Transverse colon (tissue), 4 donors: ENCODE measurements at regions not wholly inside any gene's neighbourhood (a gene's known extent, or its start where the extent isn't known, plus 50 kb on each side); places are given as distances from the start of the nearest gene placed in this dataset.

ENCODE experiments used
- DNase-seq: peaks from one replicate; pipeline ENCODE4 v3.0.0-alpha.2; 2019
- H3K27ac ChIP-seq, 4 donors: fragments of 200-600 bp; sonication (generic); 2 replicates each; pipeline ENCODE4 v1.5.1; 2016 to 2018; ENCODE audit warnings: inconsistent platforms in 4 of 4
- H3K27me3 ChIP-seq: fragments of 200-600 bp; sonication (generic); 2 replicates; pipeline ENCODE4 v1.5.1; 2017; ENCODE audit warnings: inconsistent platforms
- H3K36me3 ChIP-seq, 4 donors: fragments of 200-600 bp; sonication (generic); 2 replicates each; pipeline ENCODE4 v1.5.1; 2017 to 2019; ENCODE audit warnings: inconsistent platforms in 4 of 4
- H3K4me1 ChIP-seq, 4 donors: fragments of 200-600 bp; sonication (generic); 2 replicates each; pipeline ENCODE4 v1.5.1; 2017 to 2020; ENCODE audit warnings: inconsistent platforms in 4 of 4
- H3K4me3 ChIP-seq, 4 donors: fragments of 200-600 bp; sonication (generic); 1 replicate in 1 of 4; 2 replicates in 3 of 4; pipeline versions ENCODE4 v1.5.1 to v1.6.1; 2017 to 2019; ENCODE audit warnings: inconsistent platforms in 4 of 4
- H3K9me3 ChIP-seq, 2 donors: fragments of 200-600 bp; sonication (generic); 2 replicates each; pipeline ENCODE4 v1.5.1; 2017 to 2019; ENCODE audit warnings: inconsistent platforms in 2 of 2
- CTCF ChIP-seq, 5 experiments: fragments of 200-600 bp in 3 of 5; fragments of 450-650 bp in 2 of 5; sonication (generic) in 3 of 5; IDR thresholded peaks; 1 replicate in 2 of 5; 2 replicates in 3 of 5; pipeline ENCODE4 v1.5.1; 2016 to 2017; ENCODE audit warnings: antibody characterized with exemption in 5 of 5, inconsistent platforms in 3 of 5, mild to moderate bottlenecking in 2 of 5, moderate library complexity in 1 of 5
- EP300 ChIP-seq: sonication (generic); formaldehyde crosslinking; IDR thresholded peaks from one replicate; pipeline ENCODE4 v1.6.1; 2017; ENCODE audit warnings: antibody characterized with exemption, low read depth
- POLR2A ChIP-seq: fragments of 450-650 bp; IDR thresholded peaks from one replicate; pipeline ENCODE4 v1.6.1; 2016; ENCODE audit warnings: antibody characterized with exemption, mild to moderate bottlenecking, moderate library complexity
- POLR2AphosphoS5 ChIP-seq, 3 donors: sonication (generic); formaldehyde crosslinking; IDR thresholded peaks; one replicate each; pipeline ENCODE4 v1.6.1; 2016; ENCODE audit warnings: antibody characterized with exemption in 3 of 3
- WGBS, 2 donors: methylation state at CpG; one replicate each; pipeline ENCODE4 v1.1.5; 2018; ENCODE audit warnings: low coverage in 1 of 2; 5-methylcytosine and 5-hydroxymethylcytosine counted together
- in situ Hi-C, 4 donors: fragments of 200-750 bp; cut with MboI; loops; one replicate each; pipeline versions ENCODE4 v1.15.0 to v1.15.1; 2017; ENCODE audit warnings: low sequenced_read_pairs in 3 of 4, low pct_ligation_motif_present in 1 of 4, low pct_unique_long_range_greater_than_20kb in 1 of 4
- intact Hi-C: fragments of 100-400 bp; cut with DNase I; formaldehyde crosslinking; loops from one replicate; pipeline ENCODE4 v1.15.1; 2023; ENCODE audit warnings: low total_unique reads

GRCh38 chr6:142651384-142651783 lies 293.6 kb downstream of the HIVEP2 start:
- Histone ChIP-seq H3K9me3 (no peaks in the 10 kb centered on the region), H3K27me3 (no peaks in the 10 kb centered on the region), H3K4me3 (no peak overlapping the region), H3K4me1 (peaks cover 0 to 6% (median 2%) of the 10 kb centered on the region in 4 donors), H3K36me3 (no peaks in the 10 kb centered on the region), H3K27ac (no peak overlapping the region)
- TF ChIP-seq EP300 = no peak
- no peak for TF ChIP-seq POLR2AphosphoS5 (IDR thresholded peaks at IDR 0.05)
- no peak for TF ChIP-seq POLR2A
- TF ChIP-seq CTCF (IDR thresholded peaks at IDR 0.05) = no peak
- no peak for DNase-seq
- WGBS, 2 donors = 83 to 92% methylated on average over 3 of the region's 3 CpGs
- intact Hi-C loops = no loop called here
- in situ Hi-C loops = no loop called here

- Histone ChIP-seq H3K27ac (no peak overlapping the region), H3K36me3 (no peaks in the 10 kb centered on the region), H3K4me1 (no peaks in the 10 kb centered on the region), H3K4me3 (no peak overlapping the region), H3K27me3 (no peaks in the 10 kb centered on the region), H3K9me3 (no peaks in the 10 kb centered on the region)
- intact Hi-C loops = no loop called here
- in situ Hi-C loops = no loop called here
- WGBS, 2 donors = 73 to 78% methylated on average over 4 to 5 of the region's 5 CpGs
- no peak for DNase-seq
- TF ChIP-seq CTCF (IDR thresholded peaks at IDR 0.05) (no peak), EP300 (no peak), POLR2AphosphoS5 (IDR thresholded peaks at IDR 0.05) (no peak), POLR2A (no peak)
These were observed 291.1 kb downstream of the HIVEP2 start for GRCh38 chr6:142653710-142654420.

- in situ Hi-C loops = no loop called here
- Histone ChIP-seq H3K27ac (no peak overlapping the region), H3K4me1 (peaks cover 0 to 5% (median 0%) of the 10 kb centered on the region in 4 donors), H3K36me3 (no peaks in the 10 kb centered on the region), H3K27me3 (no peaks in the 10 kb centered on the region), H3K9me3 (peaks cover 5 to 12% of the 10 kb centered on the region in 2 donors), H3K4me3 (no peak overlapping the region)
- TF ChIP-seq EP300 (no peak), POLR2A (no peak), CTCF (IDR thresholded peaks at IDR 0.05) (no peak), POLR2AphosphoS5 (IDR thresholded peaks at IDR 0.05) (no peak)
- intact Hi-C loops = no loop called here
- 37 to 60% methylated on average over 2 of the region's 2 CpGs for WGBS, 2 donors
- DNase-seq = no peak
These were observed 285.3 kb downstream of the HIVEP2 start for GRCh38 chr6:142659661-142660060.

GRCh38 chr6:142665393-142665792 lies 279.6 kb downstream of the HIVEP2 start:
- no peak for TF ChIP-seq POLR2A
- TF ChIP-seq CTCF (IDR thresholded peaks at IDR 0.05) = no peak
- TF ChIP-seq POLR2AphosphoS5 (IDR thresholded peaks at IDR 0.05) = no peak
- no peak for TF ChIP-seq EP300
- DNase-seq = no peak
- Histone ChIP-seq H3K4me3 (no peak overlapping the region), H3K9me3 (peaks cover 5 to 12% of the 10 kb centered on the region in 2 donors), H3K27ac (no peak overlapping the region), H3K36me3 (no peaks in the 10 kb centered on the region), H3K4me1 (no peaks in the 10 kb centered on the region), H3K27me3 (no peaks in the 10 kb centered on the region)
- intact Hi-C loops (no loop called here), in situ Hi-C loops (no loop called here)
- 36 to 54% methylated on average over 2 of the region's 2 CpGs for WGBS, 2 donors
